Karpas-422 (cell line): ENCODE measurements at regions not wholly inside any gene's neighbourhood (a gene's known extent, or its start where the extent isn't known, plus 50 kb on each side); places are given as distances from the start of the nearest gene placed in this dataset.

Experiments
- DNase-seq: peaks from one replicate; pipeline ENCODE4 v3.0.0-alpha.2; 2015
- H2AFZ ChIP-seq: fragments of 200-600 bp; sonication (generic); 2 replicates; pipeline ENCODE4 v1.6.1; 2014; ENCODE audit warnings: antibody characterized with exemption, low read length, mixed read lengths
- H3K27ac ChIP-seq: fragments of 200-600 bp; sonication (generic); 2 replicates; pipeline ENCODE4 v1.5.1; 2014; ENCODE audit warnings: mild to moderate bottlenecking, low read length, moderate library complexity
- H3K27me3 ChIP-seq: fragments of 200-600 bp; sonication (generic); 2 replicates; pipeline ENCODE4 v1.6.1; 2014; ENCODE audit warnings: low read length, mixed read lengths
- H3K36me3 ChIP-seq: fragments of 200-600 bp; sonication (generic); 2 replicates; pipeline ENCODE4 v1.6.1; 2014; ENCODE audit warnings: low read length, mixed read lengths; ENCODE audit not compliant: insufficient read depth
- H3K4me1 ChIP-seq: fragments of 200-600 bp; sonication (generic); 2 replicates; pipeline ENCODE4 v1.6.1; 2014; ENCODE audit warnings: mild to moderate bottlenecking, low read length, mixed read lengths
- H3K4me2 ChIP-seq: fragments of 200-600 bp; sonication (generic); 2 replicates; pipeline ENCODE4 v1.6.1; 2014; ENCODE audit warnings: low read length, low read depth, mild to moderate bottlenecking; ENCODE audit not compliant: poor library complexity, severe bottlenecking
- H3K4me3 ChIP-seq: fragments of 200-600 bp; sonication (generic); 2 replicates; pipeline ENCODE4 v1.5.1; 2014; ENCODE audit warnings: mild to moderate bottlenecking, antibody characterized with exemption, low read length, mixed read lengths
- H3K79me2 ChIP-seq: fragments of 200-600 bp; sonication (generic); 2 replicates; pipeline ENCODE4 v1.6.1; 2014; ENCODE audit warnings: mild to moderate bottlenecking, low read length, mixed read lengths
- H3K9ac ChIP-seq: fragments of 200-600 bp; sonication (generic); 2 replicates; pipeline ENCODE4 v1.6.0; 2014; ENCODE audit warnings: low read length
- H3K9me2 ChIP-seq: fragments of 200-600 bp; sonication (generic), shearing (Covaris generic); replicated peaks from 2 replicates; pipeline ENCODE4 v1.6.0; 2014; ENCODE audit warnings: mild to moderate bottlenecking, low read length, moderate library complexity; ENCODE audit not compliant: insufficient read depth
- H3K9me3 ChIP-seq: fragments of 300-700, 200-600 bp; sonication (generic); 2 replicates; pipeline ENCODE4 v1.6.1; 2014; ENCODE audit warnings: low read length, mixed read lengths
- H4K20me1 ChIP-seq: fragments of 200-600 bp; sonication (generic); 2 replicates; pipeline ENCODE4 v1.6.1; 2014; ENCODE audit warnings: mild to moderate bottlenecking, antibody characterized with exemption, low read length, low read depth; ENCODE audit not compliant: insufficient read depth

DNA sequence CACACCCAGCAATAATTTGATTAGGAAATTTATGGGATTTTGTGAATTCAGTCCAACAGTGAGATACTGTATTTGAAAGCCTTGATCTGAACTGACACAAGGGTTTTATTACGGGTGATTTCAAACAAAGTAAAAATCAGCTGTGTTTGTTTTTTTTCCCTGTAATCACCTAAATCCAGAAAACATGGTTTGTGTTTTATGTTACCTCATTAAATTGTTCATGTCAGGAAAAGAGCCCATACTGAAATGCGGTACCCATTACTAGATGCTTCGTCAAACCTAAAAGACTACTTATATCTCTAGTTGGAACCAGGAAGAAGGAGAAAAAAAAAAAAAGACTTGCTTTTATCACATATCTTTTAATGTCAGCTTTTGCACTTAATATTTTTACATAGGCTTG, 811.9 kb upstream of the RGS18 start:
- H4K20me1 ChIP-seq: no peaks in the 10 kb centered on the region
- no peak overlapping the region for H3K9ac ChIP-seq
- no peak overlapping the region for H3K4me2 ChIP-seq
- no peaks in the 10 kb centered on the region for H3K4me1 ChIP-seq
- no peak overlapping the region for H2AFZ ChIP-seq
- DNase-seq: no peak
- peaks cover 8% of the 10 kb centered on the region; the same call in 1 of the 2 replicates for H3K9me3 ChIP-seq
- no peak overlapping the region for H3K4me3 ChIP-seq
- H3K79me2 ChIP-seq: no peaks in the 10 kb centered on the region
- H3K27ac ChIP-seq: no peak overlapping the region
- no peaks in the 10 kb centered on the region for H3K27me3 ChIP-seq
- H3K36me3 ChIP-seq: no peaks in the 10 kb centered on the region
- no peaks in the 10 kb centered on the region; the same call in 1 of the 2 replicates for H3K9me2 ChIP-seq

DNA sequence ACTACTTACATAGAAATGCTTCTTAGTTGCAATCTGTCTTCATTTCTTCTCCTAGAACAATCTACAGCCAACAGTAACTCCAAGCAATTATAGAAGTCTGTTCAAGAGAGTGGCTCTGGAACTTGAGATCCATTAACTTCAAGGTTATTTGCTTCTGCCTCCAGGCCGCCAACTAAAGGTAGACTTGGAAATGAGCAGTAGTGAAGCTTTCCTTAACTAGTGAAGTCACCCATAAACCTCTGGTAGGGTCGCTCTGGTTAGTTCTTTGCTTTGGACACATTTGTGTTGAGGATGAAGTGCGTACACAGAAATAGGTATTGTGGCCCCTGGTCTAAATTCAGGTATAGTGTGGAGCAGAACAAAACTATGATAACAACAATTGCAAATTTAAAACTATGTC, 809.9 kb upstream of the RGS18 start:
- Histone ChIP-seq H4K20me1 (no peaks in the 10 kb centered on the region), H3K4me2 (no peak overlapping the region), H3K79me2 (no peaks in the 10 kb centered on the region), H3K27ac (no peak overlapping the region), H3K9me3 (peaks cover 11% of the 10 kb centered on the region; the same call in 1 of the 2 replicates), H2AFZ (no peak overlapping the region), H3K4me1 (no peaks in the 10 kb centered on the region), H3K9me2 (no peaks in the 10 kb centered on the region; the same call in 1 of the 2 replicates), H3K4me3 (no peak overlapping the region), H3K27me3 (no peaks in the 10 kb centered on the region), H3K9ac (no peak overlapping the region), H3K36me3 (no peaks in the 10 kb centered on the region)
- no peak for DNase-seq

DNA sequence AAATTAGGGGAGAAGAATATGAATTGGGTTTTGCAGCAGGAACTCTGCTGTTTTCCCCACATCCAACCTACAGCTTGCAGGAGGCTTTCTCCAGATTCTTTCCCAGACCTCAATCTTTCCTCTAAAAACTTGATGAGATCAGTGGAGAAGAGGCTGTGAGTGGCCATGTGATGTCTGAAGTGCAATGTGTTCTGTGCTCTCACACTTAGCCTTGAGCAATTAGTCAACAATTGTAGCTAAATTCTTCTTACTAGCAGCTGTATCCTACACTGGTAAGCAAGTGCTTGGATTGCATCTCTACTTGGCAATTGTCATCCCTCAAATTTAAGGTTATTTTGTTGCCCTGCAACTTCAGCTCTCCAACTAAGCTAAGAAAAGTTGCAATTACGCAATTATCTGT, 807.3 kb upstream of the RGS18 start:
- Histone ChIP-seq H3K27me3 (no peaks in the 10 kb centered on the region), H4K20me1 (no peaks in the 10 kb centered on the region), H3K9me3 (peaks cover 21% of the 10 kb centered on the region)

DNA sequence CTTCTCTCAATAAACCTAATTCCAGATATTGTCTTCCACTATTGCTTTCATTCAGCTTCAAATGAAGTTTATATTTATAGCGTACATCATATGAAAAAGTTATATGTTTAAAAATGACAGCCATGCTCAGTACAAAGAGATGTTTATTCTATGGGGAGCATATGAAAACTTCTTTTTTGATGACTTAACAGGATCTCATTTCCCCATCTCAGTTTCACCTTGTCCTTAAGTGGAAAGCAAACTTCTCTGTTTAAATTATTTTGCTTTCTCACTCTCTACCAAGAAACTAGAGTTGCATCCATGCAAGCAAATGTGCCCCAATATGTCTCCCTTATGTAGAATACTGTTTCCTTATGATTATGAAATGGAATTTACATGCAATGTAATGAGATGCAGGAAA, 799.5 kb upstream of the RGS18 start:
- Histone ChIP-seq H3K79me2 (no peaks in the 10 kb centered on the region), H3K9me2 (no peaks in the 10 kb centered on the region), H3K27ac (no peak overlapping the region), H3K4me2 (no peak overlapping the region), H3K36me3 (no peaks in the 10 kb centered on the region), H3K9ac (no peak overlapping the region), H3K4me3 (no peak overlapping the region), H4K20me1 (no peaks in the 10 kb centered on the region), H3K4me1 (no peaks in the 10 kb centered on the region), H3K27me3 (no peaks in the 10 kb centered on the region), H3K9me3 (peaks cover 17% of the 10 kb centered on the region), H2AFZ (no peak overlapping the region)
- no peak for DNase-seq

More for the DNA sequence above, 807.3 kb upstream of the RGS18 start:
- Histone ChIP-seq H3K27ac (no peak overlapping the region), H3K9me2 (no peaks in the 10 kb centered on the region; the same call in 1 of the 2 replicates), H3K4me2 (no peak overlapping the region), H3K79me2 (no peaks in the 10 kb centered on the region), H3K9ac (no peak overlapping the region), H2AFZ (no peak overlapping the region), H3K4me3 (no peak overlapping the region), H3K36me3 (no peaks in the 10 kb centered on the region), H3K4me1 (no peaks in the 10 kb centered on the region)
- DNase-seq: no peak

DNA sequence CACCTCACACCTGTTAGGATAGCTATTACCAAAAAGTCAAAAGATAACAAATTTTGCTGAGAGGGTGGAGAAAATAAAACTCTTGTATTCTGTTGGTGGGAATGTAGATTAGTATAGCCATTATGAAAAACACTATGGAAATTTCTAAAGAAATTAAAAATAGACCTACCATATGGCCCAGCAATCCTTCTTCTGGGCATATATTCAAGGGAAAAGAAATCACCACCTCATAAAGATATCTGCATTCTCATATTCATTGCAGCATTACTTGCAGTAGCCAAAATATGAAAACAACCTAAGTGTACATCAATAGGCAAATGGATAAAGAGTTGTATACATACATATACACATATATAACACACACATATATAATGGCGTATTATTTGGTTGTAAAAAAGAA, 791.6 kb upstream of the RGS18 start:
- no peak overlapping the region for H3K4me2 ChIP-seq
- H3K9me2 ChIP-seq: no peaks in the 10 kb centered on the region
- no peaks in the 10 kb centered on the region for H3K36me3 ChIP-seq
- H3K9ac ChIP-seq: no peak overlapping the region
- H3K79me2 ChIP-seq: no peaks in the 10 kb centered on the region
- no peaks in the 10 kb centered on the region for H3K27me3 ChIP-seq
- no peak overlapping the region for H3K27ac ChIP-seq
- H2AFZ ChIP-seq: no peak overlapping the region
- DNase-seq: no peak
- H4K20me1 ChIP-seq: no peaks in the 10 kb centered on the region
- no peak overlapping the region for H3K4me3 ChIP-seq
- no peaks in the 10 kb centered on the region for H3K4me1 ChIP-seq
- peaks cover 12% of the 10 kb centered on the region for H3K9me3 ChIP-seq

DNA sequence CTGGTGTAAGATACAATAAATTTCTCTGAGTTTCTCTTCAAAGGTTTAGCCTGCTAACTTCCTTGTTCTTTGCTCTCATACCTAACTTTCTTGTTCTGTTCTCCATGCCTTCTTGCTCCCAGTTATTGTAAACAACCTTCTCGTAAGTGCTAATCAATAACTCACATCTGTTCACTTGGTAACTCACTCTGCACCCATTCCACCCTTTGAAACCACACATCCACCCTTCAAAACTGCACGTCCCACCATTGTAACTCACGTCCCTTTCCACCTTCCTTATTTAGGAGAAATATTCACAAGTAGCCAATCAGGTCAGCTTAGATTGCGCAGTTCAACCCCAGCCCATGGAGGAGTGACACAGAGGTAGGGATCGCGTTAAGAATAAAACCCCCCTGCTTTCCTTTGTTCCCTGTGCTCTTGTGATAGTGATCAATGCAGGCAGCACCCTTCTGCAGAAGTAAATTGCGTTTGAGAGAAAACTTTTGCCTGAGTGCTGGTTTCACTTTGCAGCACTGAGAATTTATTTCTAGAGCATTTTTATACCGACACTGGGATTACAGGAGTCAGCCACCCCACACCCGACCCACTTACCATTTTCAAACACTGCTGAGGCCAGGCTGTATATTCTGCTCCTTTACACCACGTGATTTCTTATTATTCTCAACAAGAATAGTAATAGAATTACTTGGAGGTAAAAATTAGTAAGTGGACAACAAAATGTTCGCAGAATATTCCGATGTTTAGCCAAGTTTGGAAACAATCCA, 789.2 kb upstream of the RGS18 start:
- DNase-seq: no peak
- H3K9ac ChIP-seq: no peak overlapping the region

DNA sequence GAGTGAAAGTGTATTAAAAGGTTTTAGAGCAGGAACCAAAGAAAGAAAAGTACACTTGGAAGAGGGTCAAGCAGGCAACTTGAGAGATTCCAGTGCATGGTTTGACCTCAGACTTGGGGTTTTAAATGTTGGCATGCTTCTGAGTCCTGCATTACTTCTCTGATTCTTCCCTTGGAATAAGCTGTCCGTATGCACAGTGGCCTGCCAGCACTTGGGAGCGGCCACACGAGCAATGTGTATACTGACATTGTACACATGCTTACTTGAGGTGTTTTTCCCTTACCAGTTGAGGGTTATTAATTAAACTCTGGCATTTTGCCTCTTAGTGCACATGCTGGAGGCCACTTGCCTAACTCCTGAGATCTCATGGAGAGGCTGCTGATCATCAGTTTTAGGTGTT, 786.6 kb upstream of the RGS18 start:
- H3K27ac ChIP-seq: no peak overlapping the region
- no peaks in the 10 kb centered on the region for H3K36me3 ChIP-seq
- H2AFZ ChIP-seq: no peak overlapping the region
- DNase-seq: no peak
- no peak overlapping the region for H3K9ac ChIP-seq
- no peaks in the 10 kb centered on the region for H3K79me2 ChIP-seq
- H3K27me3 ChIP-seq: no peaks in the 10 kb centered on the region
- no peaks in the 10 kb centered on the region for H4K20me1 ChIP-seq
- H3K4me2 ChIP-seq: no peak overlapping the region
- peaks cover 5% of the 10 kb centered on the region; the same call in 1 of the 2 replicates for H3K9me3 ChIP-seq
- H3K9me2 ChIP-seq: no peaks in the 10 kb centered on the region
- H3K4me3 ChIP-seq: no peak overlapping the region
- H3K4me1 ChIP-seq: no peaks in the 10 kb centered on the region

More for the DNA sequence above, 789.2 kb upstream of the RGS18 start:
- H3K36me3 ChIP-seq: no peaks in the 10 kb centered on the region
- no peaks in the 10 kb centered on the region for H3K9me2 ChIP-seq
- no peaks in the 10 kb centered on the region for H3K4me1 ChIP-seq
- H3K27me3 ChIP-seq: no peaks in the 10 kb centered on the region
- peaks cover 9% of the 10 kb centered on the region for H3K9me3 ChIP-seq
- no peak overlapping the region for H3K27ac ChIP-seq
- no peak overlapping the region for H2AFZ ChIP-seq
- H3K4me3 ChIP-seq: no peak overlapping the region
- H3K79me2 ChIP-seq: no peaks in the 10 kb centered on the region
- H4K20me1 ChIP-seq: no peaks in the 10 kb centered on the region
- no peak overlapping the region for H3K4me2 ChIP-seq

DNA sequence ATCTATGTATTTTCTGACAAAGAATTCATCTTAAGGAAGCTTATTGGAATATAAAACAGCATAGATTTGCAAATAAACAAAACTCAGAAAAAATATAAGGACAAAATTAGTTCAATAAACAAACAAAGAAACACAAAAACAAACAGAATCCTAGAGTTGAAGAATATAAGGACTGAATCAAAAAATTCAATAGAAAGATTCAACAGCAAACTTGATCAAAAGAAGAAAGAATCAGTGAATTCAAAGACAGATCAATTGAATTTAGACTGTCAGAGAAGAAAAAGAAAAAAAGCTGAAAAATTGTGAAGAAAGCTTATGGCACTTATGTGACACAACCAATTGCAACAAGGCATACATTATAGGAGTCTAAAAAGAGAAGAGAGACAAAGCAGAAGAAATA, 770.0 kb upstream of the RGS18 start:
- Histone ChIP-seq H3K36me3 (no peaks in the 10 kb centered on the region), H4K20me1 (no peaks in the 10 kb centered on the region), H3K79me2 (no peaks in the 10 kb centered on the region), H3K27ac (no peak overlapping the region), H3K9me2 (no peaks in the 10 kb centered on the region), H3K4me2 (no peak overlapping the region), H3K4me3 (no peak overlapping the region), H3K27me3 (no peaks in the 10 kb centered on the region), H3K4me1 (no peaks in the 10 kb centered on the region), H2AFZ (no peak overlapping the region), H3K9ac (no peak overlapping the region), H3K9me3 (peaks cover 42% of the 10 kb centered on the region)
- DNase-seq: no peak
